Embryonic facial prominence (tissue), 1 donor: ENCODE measurements at regions not wholly inside any gene's neighbourhood (a gene's known extent, or its start where the extent isn't known, plus 50 kb on each side); places are given as distances from the start of the nearest gene placed in this dataset.
"Not testable (repeated sequence)": the region's sequence is repeated elsewhere in the genome, so short reads cannot be mapped to it uniquely, and the experiment has no call there.

Experiments
- DNase-seq: peaks from one replicate; pipeline ENCODE4 v3.0.0-alpha.2; 2016; ENCODE audit errors: extremely low spot score

GRCh38 chr7:98728555-98728954 is 111.5 kb downstream of the NPTX2 start:
- DNase-seq = no peak

GRCh38 chr7:98729121-98729520 is 112.0 kb downstream of the NPTX2 start:
- DNase-seq = no peak

GRCh38 chr7:98730326-98730725 is 113.2 kb downstream of the NPTX2 start:
- DNase-seq = no peak

- DNase-seq = no peak
These were observed 114.6 kb downstream of the NPTX2 start for GRCh38 chr7:98731651-98732050.

- DNase-seq = no peak
These were observed 116.0 kb downstream of the NPTX2 start for GRCh38 chr7:98733036-98733435.

GRCh38 chr7:98735801-98736200 is 118.7 kb downstream of the NPTX2 start:
- no peak for DNase-seq

- DNase-seq = not testable (repeated sequence)
These were observed 119.4 kb downstream of the NPTX2 start for GRCh38 chr7:98736461-98736860.

- no peak for DNase-seq
These were observed 120.1 kb downstream of the NPTX2 start for GRCh38 chr7:98737176-98737575.

GRCh38 chr7:98740643-98741042 is 123.6 kb downstream of the NPTX2 start:
- no peak for DNase-seq

- no peak for DNase-seq
These were observed 124.0 kb downstream of the TMEM130 start for GRCh38 chr7:98745722-98746318.

- no peak for DNase-seq
These were observed 121.7 kb downstream of the TMEM130 start for GRCh38 chr7:98748090-98748489.

GRCh38 chr7:98753176-98753575 is 116.6 kb downstream of the TMEM130 start:
- no peak for DNase-seq

- DNase-seq = no peak
These were observed 115.8 kb downstream of the TMEM130 start for GRCh38 chr7:98753989-98754479.

GRCh38 chr7:98755138-98755898 is 114.5 kb downstream of the TMEM130 start:
- no peak for DNase-seq

- DNase-seq = no peak
These were observed 111.7 kb downstream of the TMEM130 start for GRCh38 chr7:98758157-98758556.

- DNase-seq = no peak
These were observed 109.6 kb downstream of the TMEM130 start for GRCh38 chr7:98760201-98760651.

GRCh38 chr7:98761225-98761624 is 108.6 kb downstream of the TMEM130 start:
- no peak for DNase-seq

- no peak for DNase-seq
These were observed 107.2 kb downstream of the TMEM130 start for GRCh38 chr7:98762620-98763019.

GRCh38 chr7:98763441-98763840 is 106.4 kb downstream of the TMEM130 start:
- DNase-seq = no peak

GRCh38 chr7:98764946-98765345 is 104.9 kb downstream of the TMEM130 start:
- DNase-seq = no peak

- DNase-seq = not testable (repeated sequence)
These were observed 99.7 kb downstream of the TMEM130 start for GRCh38 chr7:98770085-98770484.

GRCh38 chr7:98771519-98771918 is 98.3 kb downstream of the TMEM130 start:
- DNase-seq = peak; percentile 20

GRCh38 chr7:98771941-98772603 is 97.7 kb downstream of the TMEM130 start:
- DNase-seq = no peak
